ENCODE measurements at regions not wholly inside any gene's neighbourhood (a gene's known extent, or its start where the extent isn't known, plus 50 kb on each side); places are given as distances from the start of the nearest gene placed in this dataset.

DNA sequence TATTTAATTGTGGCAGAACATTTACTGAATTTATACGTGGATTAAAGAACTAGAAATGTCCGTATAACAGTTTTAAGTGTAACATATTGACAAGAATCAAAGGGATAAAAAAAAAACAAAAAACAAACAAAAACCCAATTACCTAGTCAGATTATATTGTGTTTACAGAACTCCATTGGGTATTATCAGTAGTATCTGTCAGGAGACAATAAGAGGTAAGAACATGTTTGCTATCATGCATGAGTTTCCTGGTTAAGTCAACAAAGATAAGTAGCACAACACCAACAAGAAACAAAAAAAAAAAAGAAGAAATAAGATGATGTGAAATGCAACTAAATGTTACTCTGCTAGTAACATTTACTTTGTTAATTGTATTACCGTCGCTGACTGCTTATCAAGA lies 570.6 kb downstream of the ZBBX start:
- ATAC-seq: no peak
- H3K4me3 ChIP-seq: no peak overlapping the region
- H3K4me1 ChIP-seq (replicated peaks in 1 of 2; ENCODE audit: control insufficient read depth in 2 of 2, insufficient read depth in 2 of 2, low read length in 2 of 2): no peaks in the 10 kb centered on the region
- no peaks in the 10 kb centered on the region for H3K27me3 ChIP-seq (ENCODE audit: control insufficient read depth in 2 of 2, insufficient read depth in 2 of 2, low read length in 2 of 2)
- H3K27ac ChIP-seq (ENCODE audit: extremely low read depth, low read depth, low read length): no peak overlapping the region
- H3K9me1 ChIP-seq (ENCODE audit: control insufficient read depth, insufficient read depth, low read length): no peaks in the 10 kb centered on the region
- 0% methylated on average over 4 of the region's 4 CpGs for WGBS (ENCODE audit: insufficient coverage, low coverage, missing lambda C conversion rate)
- no peaks in the 10 kb centered on the region for H4K20me1 ChIP-seq (replicated peaks; ENCODE audit: control insufficient read depth, insufficient read depth, low read length)
- no peak overlapping the region for H2AFZ ChIP-seq (ENCODE audit: low read depth, low read length)
- no peak for TF ChIP-seq ZNF174 (CRISPR knock-in tag; IDR thresholded peaks at IDR 0.05)
- TF ChIP-seq ZNF75A (CRISPR knock-in tag; IDR thresholded peaks at IDR 0.05): no peak
- no peak for TF ChIP-seq FOXA1 (IDR thresholded peaks at IDR 0.05; ENCODE audit: borderline replicate concordance)
- TF ChIP-seq EHMT2 (IDR thresholded peaks at IDR 0.05): no peak
- TF ChIP-seq E2F3 (CRISPR knock-in tag; IDR thresholded peaks at IDR 0.05): no peak
- TF ChIP-seq RUNX1 (IDR thresholded peaks at IDR 0.05; ENCODE audit: low read depth): no peak
- TF ChIP-seq, protein P1, sequence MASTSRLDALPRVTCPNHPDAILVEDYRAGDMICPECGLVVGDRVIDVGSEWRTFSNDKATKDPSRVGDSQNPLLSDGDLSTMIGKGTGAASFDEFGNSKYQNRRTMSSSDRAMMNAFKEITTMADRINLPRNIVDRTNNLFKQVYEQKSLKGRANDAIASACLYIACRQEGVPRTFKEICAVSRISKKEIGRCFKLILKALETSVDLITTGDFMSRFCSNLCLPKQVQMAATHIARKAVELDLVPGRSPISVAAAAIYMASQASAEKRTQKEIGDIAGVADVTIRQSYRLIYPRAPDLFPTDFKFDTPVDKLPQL (IDR thresholded peaks at IDR 0.05; ENCODE audit: extremely low read depth, insufficient read length): no peak
- TF ChIP-seq, protein P2, sequence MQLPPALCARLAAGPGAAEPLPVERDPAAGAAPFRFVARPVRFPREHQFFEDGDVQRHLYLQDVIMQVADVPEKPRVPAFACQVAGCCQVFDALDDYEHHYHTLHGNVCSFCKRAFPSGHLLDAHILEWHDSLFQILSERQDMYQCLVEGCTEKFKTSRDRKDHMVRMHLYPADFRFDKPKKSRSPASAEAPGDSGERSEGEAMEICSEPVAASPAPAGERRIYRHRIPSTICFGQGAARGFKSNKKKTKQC (CRISPR knock-in tag; IDR thresholded peaks at IDR 0.05): no peak
- POLR2A ChIA-PET: no interaction called here
- H3K9me3 ChIP-seq (replicated peaks; ENCODE audit: control insufficient read depth, insufficient read depth, low read depth, low read length): 0 out of 2 replicates have a peak, but pooled peaks cover 2% of the 10 kb centered on the region
- in situ Hi-C loops (cut with MboI): no loop called here
- CTCF ChIA-PET (ENCODE audit: low intra/inter-chr PET ratio): no interaction called here
- no peak overlapping the region for H3K4me2 ChIP-seq (ENCODE audit: insufficient read depth, low read length)
- intact Hi-C loops (cut with micrococcal nuclease): no loop called here
- DNase-seq (ENCODE audit: extremely low read depth in 1 of 4, low spot score in 3 of 4): no peak
- H3K79me2 ChIP-seq (ENCODE audit: control insufficient read depth, insufficient read depth, low read length): no peaks in the 10 kb centered on the region
- no peak overlapping the region for H3K9ac ChIP-seq (ENCODE audit: insufficient read depth in 1 of 2, low read depth in 2 of 2, low read length in 2 of 2)
- FAIRE-seq: no peak
- no TSS peak for BruUV-seq (replicated peaks)
- H3K36me3 ChIP-seq (ENCODE audit: control insufficient read depth, insufficient read depth, low read length): no peaks in the 10 kb centered on the region

Measured in K562 (cell line).